ENCODE measurements at regions not wholly inside any gene's neighbourhood (a gene's known extent, or its start where the extent isn't known, plus 50 kb on each side); places are given as distances from the start of the nearest gene placed in this dataset.
A peak's percentile ranks its signal among the peaks of the same experiment; 100 is the strongest.

DNA sequence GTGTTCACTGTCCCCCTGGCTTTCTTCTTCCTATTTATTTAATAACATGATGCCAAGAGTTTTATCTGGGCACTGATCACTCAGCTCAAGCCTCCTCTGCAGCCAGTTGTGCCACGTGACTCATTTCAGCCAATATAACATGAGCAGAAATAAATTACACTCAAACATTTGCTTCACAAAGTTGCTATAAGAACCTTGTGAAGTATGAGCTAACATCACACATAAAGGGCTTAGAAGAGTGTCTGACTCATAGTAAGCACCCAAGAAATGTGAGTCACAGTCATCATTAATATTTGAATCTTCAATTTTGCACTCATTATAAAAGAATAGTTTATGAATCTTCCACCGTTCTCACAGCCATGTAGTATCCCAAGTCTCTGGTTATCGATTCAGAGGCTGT, 414.6 kb upstream of the NPVF start:
- Mint-ChIP-seq H3K9me3 (ENCODE audit: low read depth) (no peaks in the 10 kb centered on the region), H3K27ac (ENCODE audit: unreplicated experiment) (peak overlapping the region; percentile 86), H3K27me3 (ENCODE audit: low read depth) (no peaks in the 10 kb centered on the region), H3K4me1 (ENCODE audit: low read depth) (peaks cover 51% of the 10 kb centered on the region), H3K36me3 (ENCODE audit: low read depth) (no peaks in the 10 kb centered on the region), H3K4me3 (ENCODE audit: unreplicated experiment) (no peak overlapping the region)
- TF ChIP-seq, protein P1, sequence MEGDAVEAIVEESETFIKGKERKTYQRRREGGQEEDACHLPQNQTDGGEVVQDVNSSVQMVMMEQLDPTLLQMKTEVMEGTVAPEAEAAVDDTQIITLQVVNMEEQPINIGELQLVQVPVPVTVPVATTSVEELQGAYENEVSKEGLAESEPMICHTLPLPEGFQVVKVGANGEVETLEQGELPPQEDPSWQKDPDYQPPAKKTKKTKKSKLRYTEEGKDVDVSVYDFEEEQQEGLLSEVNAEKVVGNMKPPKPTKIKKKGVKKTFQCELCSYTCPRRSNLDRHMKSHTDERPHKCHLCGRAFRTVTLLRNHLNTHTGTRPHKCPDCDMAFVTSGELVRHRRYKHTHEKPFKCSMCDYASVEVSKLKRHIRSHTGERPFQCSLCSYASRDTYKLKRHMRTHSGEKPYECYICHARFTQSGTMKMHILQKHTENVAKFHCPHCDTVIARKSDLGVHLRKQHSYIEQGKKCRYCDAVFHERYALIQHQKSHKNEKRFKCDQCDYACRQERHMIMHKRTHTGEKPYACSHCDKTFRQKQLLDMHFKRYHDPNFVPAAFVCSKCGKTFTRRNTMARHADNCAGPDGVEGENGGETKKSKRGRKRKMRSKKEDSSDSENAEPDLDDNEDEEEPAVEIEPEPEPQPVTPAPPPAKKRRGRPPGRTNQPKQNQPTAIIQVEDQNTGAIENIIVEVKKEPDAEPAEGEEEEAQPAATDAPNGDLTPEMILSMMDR (IDR thresholded peaks at IDR 0.05), result no peak
- DNase-seq (ENCODE audit: low spot score), result no peak

DNA sequence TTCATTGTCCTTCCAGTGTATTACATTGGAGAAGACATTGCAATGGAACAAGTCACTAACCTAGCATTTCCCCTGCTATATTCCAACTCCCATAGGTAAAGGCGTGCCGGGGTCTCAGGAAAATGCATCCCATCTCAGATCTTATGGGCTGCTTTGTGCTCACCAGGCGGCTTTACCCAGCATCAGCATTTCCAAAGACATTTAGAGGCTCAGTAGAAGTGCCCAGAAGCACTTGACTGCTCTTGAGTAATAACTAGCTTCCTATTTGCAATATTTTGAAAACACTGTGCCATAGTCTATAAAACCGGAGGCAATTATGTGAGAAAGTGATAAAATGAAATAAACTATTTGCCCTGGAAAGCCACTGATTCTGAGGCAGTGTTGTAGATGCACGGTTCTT, 415.0 kb upstream of the NPVF start:
- DNase-seq (ENCODE audit: low spot score), result no peak
- Mint-ChIP-seq H3K9me3 (ENCODE audit: low read depth) (no peaks in the 10 kb centered on the region), H3K4me1 (ENCODE audit: low read depth) (peaks cover 50% of the 10 kb centered on the region), H3K4me3 (ENCODE audit: unreplicated experiment) (no peak overlapping the region), H3K27ac (ENCODE audit: unreplicated experiment) (peak overlapping the region; percentile 86), H3K27me3 (ENCODE audit: low read depth) (no peaks in the 10 kb centered on the region), H3K36me3 (ENCODE audit: low read depth) (no peaks in the 10 kb centered on the region)
- TF ChIP-seq, protein P1 (IDR thresholded peaks at IDR 0.05), result no peak

DNA sequence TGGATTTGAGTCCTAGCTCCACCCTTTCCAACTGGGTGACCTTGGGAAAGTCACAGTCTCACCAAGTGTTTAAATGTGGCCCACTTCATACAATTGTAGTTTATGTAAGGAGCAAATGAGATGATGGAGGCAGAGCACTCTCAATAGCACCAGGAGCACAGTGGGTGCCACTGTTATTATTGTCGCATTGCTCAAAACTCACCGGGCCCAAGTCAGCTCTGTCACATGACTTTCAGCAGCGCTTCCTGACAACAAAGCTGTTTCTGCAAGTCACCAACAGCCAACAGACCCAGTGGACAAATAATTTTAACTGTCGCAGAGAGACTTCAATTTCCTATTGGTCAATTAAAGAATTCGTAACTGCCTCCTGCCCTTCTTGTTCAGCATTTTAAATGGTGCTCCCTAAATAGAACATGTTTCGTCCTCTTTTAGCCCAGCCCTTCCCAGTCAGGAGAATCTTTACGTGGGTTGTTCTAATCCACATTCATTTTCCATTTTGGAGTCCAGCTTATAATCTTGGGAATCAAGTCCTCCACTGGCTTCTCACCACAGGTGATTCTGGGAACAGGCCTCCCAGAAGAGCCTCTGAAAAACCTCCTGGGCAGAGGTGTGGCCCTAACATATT, 415.6 kb upstream of the NPVF start:
- no peaks in the 10 kb centered on the region for H3K9me3 Mint-ChIP-seq (ENCODE audit: low read depth)
- DNase-seq (ENCODE audit: low spot score), result no peak
- peak overlapping the region; percentile 86 for H3K27ac Mint-ChIP-seq (ENCODE audit: unreplicated experiment)
- no peak overlapping the region for H3K4me3 Mint-ChIP-seq (ENCODE audit: unreplicated experiment)
- TF ChIP-seq, protein P1 (IDR thresholded peaks at IDR 0.05), result no peak
- H3K36me3 Mint-ChIP-seq (ENCODE audit: low read depth), result no peaks in the 10 kb centered on the region
- peaks cover 44% of the 10 kb centered on the region for H3K4me1 Mint-ChIP-seq (ENCODE audit: low read depth)
- H3K27me3 Mint-ChIP-seq (ENCODE audit: low read depth), result no peaks in the 10 kb centered on the region

DNA sequence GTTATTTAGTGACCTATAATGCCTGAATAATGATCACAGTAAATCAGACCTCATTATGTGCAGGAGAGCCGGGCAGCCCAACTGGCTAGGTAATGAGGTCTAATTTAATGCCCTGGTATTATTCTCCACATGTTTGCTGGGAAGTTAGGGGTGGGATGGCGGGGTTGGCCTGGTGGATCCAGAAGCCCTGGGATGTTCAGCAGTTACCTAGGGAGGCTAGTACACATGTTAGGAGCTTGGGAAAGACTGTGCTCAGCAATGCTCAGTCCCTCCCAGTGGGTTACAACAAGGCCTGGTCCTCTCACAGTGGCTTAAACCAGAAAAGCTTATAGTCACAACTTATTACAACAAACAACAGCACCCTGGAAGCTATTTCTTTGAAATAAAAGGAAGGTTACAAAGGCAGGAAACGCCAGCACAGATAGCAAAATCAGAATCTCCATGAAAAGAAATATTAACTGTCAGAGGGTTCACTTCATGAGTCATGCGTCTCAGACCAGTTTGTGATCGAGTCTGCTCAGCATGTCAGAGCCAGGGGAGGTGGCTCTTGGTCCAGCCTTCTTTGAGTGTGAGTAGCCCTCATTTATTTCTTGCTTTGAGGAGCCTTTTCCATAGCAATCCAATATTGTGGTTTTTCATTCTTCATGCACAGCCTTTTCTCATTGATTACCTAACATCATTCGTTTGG, 418.6 kb upstream of the NPVF start:
- no peak overlapping the region for H3K4me3 Mint-ChIP-seq (ENCODE audit: unreplicated experiment)
- TF ChIP-seq, protein P1 (IDR thresholded peaks at IDR 0.05), result no peak
- no peaks in the 10 kb centered on the region for H3K27me3 Mint-ChIP-seq (ENCODE audit: low read depth)
- no peaks in the 10 kb centered on the region for H3K9me3 Mint-ChIP-seq (ENCODE audit: low read depth)
- DNase-seq (ENCODE audit: low spot score), result no peak
- H3K4me1 Mint-ChIP-seq (ENCODE audit: low read depth), result peaks cover 41% of the 10 kb centered on the region
- H3K36me3 Mint-ChIP-seq (ENCODE audit: low read depth), result no peaks in the 10 kb centered on the region
- H3K27ac Mint-ChIP-seq (ENCODE audit: unreplicated experiment), result peak overlapping the region; percentile 78

DNA sequence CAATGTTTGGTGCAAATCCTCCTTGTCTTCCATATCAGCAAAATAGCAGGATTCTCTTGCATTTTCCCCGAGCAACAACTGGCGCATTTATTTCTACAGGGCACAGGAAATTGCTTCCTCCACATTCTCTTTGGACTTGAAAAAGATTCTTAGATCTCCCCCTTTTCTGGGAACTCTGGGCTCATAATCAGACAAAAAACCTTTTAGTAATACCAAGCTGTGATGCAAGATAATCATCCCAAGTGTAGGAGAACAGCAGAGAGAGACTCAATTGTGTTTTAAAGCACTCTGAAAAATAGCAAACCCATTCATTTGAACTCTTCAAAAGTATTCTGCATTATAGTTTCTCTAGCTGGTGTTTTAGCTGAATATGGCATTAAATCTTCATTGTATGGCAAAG, 419.6 kb upstream of the NPVF start:
- no peak for DNase-seq (ENCODE audit: low spot score)
- Mint-ChIP-seq H3K27me3 (ENCODE audit: low read depth) (no peaks in the 10 kb centered on the region), H3K9me3 (ENCODE audit: low read depth) (peaks cover 2% of the 10 kb centered on the region), H3K27ac (ENCODE audit: unreplicated experiment) (no peak overlapping the region), H3K4me3 (ENCODE audit: unreplicated experiment) (no peak overlapping the region), H3K4me1 (ENCODE audit: low read depth) (peaks cover 40% of the 10 kb centered on the region), H3K36me3 (ENCODE audit: low read depth) (peaks cover 2% of the 10 kb centered on the region)
- TF ChIP-seq, protein P1 (IDR thresholded peaks at IDR 0.05), result no peak

All from chondrocyte (in vitro differentiated cells).